ENCODE measurements at regions not wholly inside any gene's neighbourhood (a gene's known extent, or its start where the extent isn't known, plus 50 kb on each side); places are given as distances from the start of the nearest gene placed in this dataset.

GRCh38 chr18:72161691-72162090 lies 382.5 kb downstream of the CBLN2 start:
- TF ChIP-seq, protein P1, sequence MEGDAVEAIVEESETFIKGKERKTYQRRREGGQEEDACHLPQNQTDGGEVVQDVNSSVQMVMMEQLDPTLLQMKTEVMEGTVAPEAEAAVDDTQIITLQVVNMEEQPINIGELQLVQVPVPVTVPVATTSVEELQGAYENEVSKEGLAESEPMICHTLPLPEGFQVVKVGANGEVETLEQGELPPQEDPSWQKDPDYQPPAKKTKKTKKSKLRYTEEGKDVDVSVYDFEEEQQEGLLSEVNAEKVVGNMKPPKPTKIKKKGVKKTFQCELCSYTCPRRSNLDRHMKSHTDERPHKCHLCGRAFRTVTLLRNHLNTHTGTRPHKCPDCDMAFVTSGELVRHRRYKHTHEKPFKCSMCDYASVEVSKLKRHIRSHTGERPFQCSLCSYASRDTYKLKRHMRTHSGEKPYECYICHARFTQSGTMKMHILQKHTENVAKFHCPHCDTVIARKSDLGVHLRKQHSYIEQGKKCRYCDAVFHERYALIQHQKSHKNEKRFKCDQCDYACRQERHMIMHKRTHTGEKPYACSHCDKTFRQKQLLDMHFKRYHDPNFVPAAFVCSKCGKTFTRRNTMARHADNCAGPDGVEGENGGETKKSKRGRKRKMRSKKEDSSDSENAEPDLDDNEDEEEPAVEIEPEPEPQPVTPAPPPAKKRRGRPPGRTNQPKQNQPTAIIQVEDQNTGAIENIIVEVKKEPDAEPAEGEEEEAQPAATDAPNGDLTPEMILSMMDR (IDR thresholded peaks at IDR 0.05), result no peak
- TF ChIP-seq TCF7 (CRISPR knock-in tag; IDR thresholded peaks at IDR 0.05; ENCODE audit: low read depth) (no peak), NR2C2 (CRISPR knock-in tag; IDR thresholded peaks at IDR 0.05) (no peak), ZNF219 (CRISPR knock-in tag; IDR thresholded peaks at IDR 0.05; ENCODE audit: borderline replicate concordance) (no peak), ATF3 (CRISPR knock-in tag; conservative IDR thresholded peaks at IDR 0.05) (no peak), ESRRA (CRISPR knock-in tag; IDR thresholded peaks at IDR 0.05; ENCODE audit: borderline replicate concordance) (no peak), NFYB (CRISPR knock-in tag; conservative IDR thresholded peaks at IDR 0.05; ENCODE audit: low read depth) (no peak), ZNF138 (CRISPR knock-in tag; conservative IDR thresholded peaks at IDR 0.05) (no peak), ZNF317 (CRISPR knock-in tag; IDR thresholded peaks at IDR 0.05; ENCODE audit: borderline replicate concordance, low read depth) (no peak), GABPB1 (CRISPR knock-in tag; IDR thresholded peaks at IDR 0.05) (no peak)
- TF ChIP-seq, protein P2, sequence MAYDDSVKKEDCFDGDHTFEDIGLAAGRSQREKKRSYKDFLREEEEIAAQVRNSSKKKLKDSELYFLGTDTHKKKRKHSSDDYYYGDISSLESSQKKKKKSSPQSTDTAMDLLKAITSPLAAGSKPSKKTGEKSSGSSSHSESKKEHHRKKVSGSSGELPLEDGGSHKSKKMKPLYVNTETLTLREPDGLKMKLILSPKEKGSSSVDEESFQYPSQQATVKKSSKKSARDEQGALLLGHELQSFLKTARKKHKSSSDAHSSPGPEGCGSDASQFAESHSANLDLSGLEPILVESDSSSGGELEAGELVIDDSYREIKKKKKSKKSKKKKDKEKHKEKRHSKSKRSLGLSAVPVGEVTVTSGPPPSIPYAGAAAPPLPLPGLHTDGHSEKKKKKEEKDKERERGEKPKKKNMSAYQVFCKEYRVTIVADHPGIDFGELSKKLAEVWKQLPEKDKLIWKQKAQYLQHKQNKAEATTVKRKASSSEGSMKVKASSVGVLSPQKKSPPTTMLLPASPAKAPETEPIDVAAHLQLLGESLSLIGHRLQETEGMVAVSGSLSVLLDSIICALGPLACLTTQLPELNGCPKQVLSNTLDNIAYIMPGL (CRISPR knock-in tag; IDR thresholded peaks at IDR 0.05), result no peak
